Epidermal melanocyte (primary cell): ENCODE measurements at regions not wholly inside any gene's neighbourhood (a gene's known extent, or its start where the extent isn't known, plus 50 kb on each side); places are given as distances from the start of the nearest gene placed in this dataset.

Experiments
- DNase-seq: peaks from one replicate; pipeline ENCODE4 v3.0.0; 2011; ENCODE audit warnings: low spot score; ENCODE audit not compliant: insufficient read length

- DNase-seq: no peak
Measured at GRCh38 chr13:24007979-24008620, 110.8 kb upstream of the C1QTNF9B start.

GRCh38 chr13:24008679-24009078, 111.4 kb upstream of the C1QTNF9B start:
- no peak for DNase-seq

DNA sequence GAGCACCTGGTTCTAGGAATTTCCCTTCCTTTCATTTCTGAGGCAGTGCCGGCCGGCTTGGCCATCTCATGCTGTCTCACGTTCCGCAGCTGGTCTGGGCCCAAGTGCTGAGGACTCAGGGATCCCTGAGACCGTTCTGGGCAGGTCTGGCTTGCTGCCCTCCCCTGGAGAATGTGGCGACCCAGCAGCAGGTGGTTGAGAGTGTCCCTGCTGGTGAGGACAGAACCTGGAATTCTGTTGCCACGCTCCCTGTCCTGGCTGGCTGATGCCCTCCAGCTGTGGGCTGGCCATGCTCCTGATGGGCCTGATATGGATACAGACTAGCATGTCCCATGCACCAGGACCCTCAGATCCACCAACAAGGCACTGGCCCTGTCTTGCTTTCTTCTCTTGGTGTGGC, 114.0 kb upstream of the C1QTNF9B start:
- no peak for DNase-seq

DNA sequence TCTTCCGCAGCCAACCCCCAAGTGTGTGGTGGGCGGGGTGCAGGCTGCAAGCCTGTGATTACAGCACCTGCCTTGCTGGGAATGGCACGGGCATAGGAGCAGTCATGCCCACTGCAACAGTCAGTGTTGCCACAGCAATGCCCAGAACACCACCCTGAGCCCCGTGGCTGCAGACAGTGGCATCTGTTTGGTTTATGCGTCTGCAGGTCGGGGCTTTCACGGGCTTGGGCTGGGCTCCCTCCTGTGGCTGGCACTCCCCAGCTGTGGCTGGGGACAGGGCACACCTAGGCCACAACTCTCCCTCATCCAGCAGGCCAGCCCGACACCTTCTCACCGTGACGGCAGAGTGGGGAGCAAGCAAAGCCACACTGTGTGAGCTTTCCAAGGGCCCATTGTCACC, 115.3 kb upstream of the C1QTNF9B start:
- no peak for DNase-seq

GRCh38 chr13:24013189-24013588, 115.9 kb upstream of the C1QTNF9B start:
- DNase-seq: no peak

DNA sequence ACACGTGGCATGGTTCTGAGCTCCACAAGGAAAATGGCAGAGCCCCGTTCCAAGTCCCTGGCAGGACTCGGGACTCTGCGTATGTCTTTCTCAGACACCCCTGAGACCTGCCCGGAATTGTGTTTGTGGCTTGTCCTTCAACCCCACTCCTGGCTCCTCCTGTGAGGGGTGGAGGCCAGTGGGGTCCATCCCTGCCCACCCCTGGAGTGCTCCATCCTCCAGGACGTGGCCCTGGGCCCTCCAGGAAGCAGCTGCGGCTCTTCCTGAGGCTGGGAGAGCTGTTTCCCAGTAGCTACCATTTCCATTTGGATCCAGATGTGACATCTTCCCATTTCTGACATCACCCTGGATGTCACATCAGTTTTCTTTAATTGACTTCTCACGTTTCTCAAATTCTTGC, 118.7 kb upstream of the C1QTNF9B start:
- DNase-seq: no peak

DNA sequence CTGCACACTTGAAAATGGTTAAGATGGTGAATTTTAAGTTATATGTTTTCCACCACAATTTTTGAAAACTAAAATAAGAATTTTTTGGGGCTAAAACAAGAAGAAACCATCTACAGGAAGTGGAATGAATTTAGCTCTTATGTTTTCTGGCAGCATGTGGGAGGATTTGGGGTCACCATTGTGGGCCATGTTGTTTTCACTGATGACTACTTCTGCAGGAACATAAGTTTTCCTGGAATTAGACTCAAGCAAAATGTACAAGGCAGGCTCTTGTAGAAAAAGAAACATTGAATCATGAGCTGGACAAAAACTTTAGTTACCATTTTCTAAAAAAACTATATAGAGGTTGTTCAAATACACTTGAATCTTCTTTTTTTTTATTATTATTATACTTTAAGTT, 125.3 kb upstream of the C1QTNF9B start:
- no peak for DNase-seq

GRCh38 chr13:24023073-24023472, 125.8 kb upstream of the C1QTNF9B start:
- DNase-seq: no peak

- DNase-seq: no peak
Measured at GRCh38 chr13:24027494-24027893, 130.2 kb upstream of the C1QTNF9B start.

- peak; percentile 36 for DNase-seq
Measured at GRCh38 chr13:24032252-24032651, 128.3 kb upstream of the SPATA13 start.

- no peak for DNase-seq
Measured at GRCh38 chr13:24032674-24033073, 127.8 kb upstream of the SPATA13 start.

GRCh38 chr13:24033527-24034302, 126.8 kb upstream of the SPATA13 start:
- DNase-seq: no peak

GRCh38 chr13:24035411-24035810, 125.1 kb upstream of the SPATA13 start:
- DNase-seq: no peak

GRCh38 chr13:24036115-24036514, 124.4 kb upstream of the SPATA13 start:
- DNase-seq: no peak

- no peak for DNase-seq
Measured at GRCh38 chr13:24038405-24038804, 122.1 kb upstream of the SPATA13 start.

- DNase-seq: peak; percentile 66
Measured at GRCh38 chr13:24038841-24039330, 121.6 kb upstream of the SPATA13 start.

DNA sequence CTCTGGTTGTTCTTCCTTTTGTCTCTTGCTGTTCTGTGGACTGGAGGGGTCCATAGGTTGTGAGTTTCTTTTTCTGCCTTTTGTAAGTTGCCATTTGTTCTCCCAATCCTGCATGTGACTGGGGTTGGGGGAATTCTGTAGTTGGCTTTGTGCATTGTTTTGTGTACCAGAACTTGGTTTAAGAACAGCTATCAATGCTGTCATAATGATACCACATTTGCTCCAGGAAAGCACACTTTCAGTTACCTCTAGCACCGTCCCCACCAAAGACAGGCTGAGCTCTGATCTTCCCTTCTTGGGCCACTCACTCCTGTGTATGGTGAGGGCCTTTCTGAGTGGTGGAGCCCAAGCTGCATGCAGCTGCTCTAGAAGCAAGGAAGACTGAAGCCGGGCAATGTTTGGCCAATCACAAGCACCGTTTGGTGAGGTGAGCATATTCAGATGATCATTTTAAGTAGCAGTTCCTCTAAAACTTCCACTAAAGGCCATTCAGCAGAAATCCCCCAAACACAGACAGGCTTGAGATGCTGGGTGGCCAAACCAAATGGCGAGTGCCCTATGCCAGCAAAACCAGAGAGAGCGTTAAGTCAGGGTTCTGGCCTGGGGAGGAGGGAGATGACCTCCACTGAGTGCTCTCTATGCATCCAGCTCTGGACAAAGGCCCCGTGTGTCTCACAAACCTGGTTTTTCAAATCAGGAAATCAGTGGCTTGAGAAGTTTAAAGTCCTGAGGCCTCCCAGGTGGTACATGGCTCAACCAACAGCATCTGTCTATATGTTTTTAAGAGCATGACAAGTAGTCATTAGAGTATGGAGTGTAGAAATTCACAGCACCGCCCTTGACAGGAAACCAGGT, 120.7 kb upstream of the SPATA13 start:
- no peak for DNase-seq

GRCh38 chr13:24040835-24041234, 119.7 kb upstream of the SPATA13 start:
- no peak for DNase-seq

- no peak for DNase-seq
Measured at GRCh38 chr13:24041651-24042225, 118.8 kb upstream of the SPATA13 start.

DNA sequence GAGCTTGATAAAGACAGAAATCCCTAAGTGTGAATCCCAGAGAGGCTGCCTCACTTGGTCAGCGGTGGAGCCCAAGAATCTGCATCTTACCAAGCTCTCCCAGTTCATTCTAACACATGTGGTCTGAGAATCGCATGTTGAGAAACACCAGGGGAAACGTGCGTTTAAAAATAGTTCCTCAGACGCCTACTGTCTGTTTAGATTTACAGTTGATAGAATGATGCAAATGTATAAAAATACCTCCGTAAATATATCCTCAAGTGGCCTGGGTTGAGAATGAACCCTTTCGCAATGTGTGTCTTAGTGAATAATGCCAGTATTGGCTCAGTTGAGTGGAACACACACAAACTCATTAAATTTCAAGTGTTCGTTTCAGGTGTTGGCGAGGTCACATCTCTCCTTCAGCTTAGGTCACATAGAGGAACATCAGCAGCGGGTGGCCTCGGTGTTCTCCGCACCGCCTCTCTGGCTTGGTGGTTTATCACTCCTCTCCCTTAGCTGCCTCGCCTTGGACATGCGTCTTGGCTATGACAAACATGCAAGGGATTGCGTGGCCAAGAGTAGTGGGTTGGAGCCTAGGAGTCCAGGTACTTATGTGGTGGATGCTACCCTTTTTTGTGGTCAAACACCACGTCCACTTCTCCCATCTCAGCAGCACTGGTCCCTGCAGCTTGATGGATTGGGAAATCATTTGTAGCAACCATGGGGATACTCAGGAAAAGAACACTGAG, 117.6 kb upstream of the SPATA13 start:
- no peak for DNase-seq
